Coronary artery (tissue), 2 donors: ENCODE measurements at regions not wholly inside any gene's neighbourhood (a gene's known extent, or its start where the extent isn't known, plus 50 kb on each side); places are given as distances from the start of the nearest gene placed in this dataset.

ENCODE experiments used
- DNase-seq: peaks from one replicate; pipeline ENCODE4 v3.0.0-alpha.2; 2017; ENCODE audit warnings: low spot score
- H3K27ac ChIP-seq, 2 donors: fragments of 200-600 bp; sonication (generic); one replicate each; pipeline ENCODE4 v1.5.1; 2016 to 2019
- H3K4me3 ChIP-seq: fragments of 200-600 bp; sonication (generic); 2 replicates; pipeline ENCODE4 v1.5.1; 2016; ENCODE audit warnings: mild to moderate bottlenecking, moderate library complexity
- TF ChIP-seq, protein P1 (sequence below): fragments of 200-600 bp; sonication (generic); IDR thresholded peaks from one replicate; pipeline ENCODE4 v1.5.1; 2019; ENCODE audit warnings: antibody characterized with exemption

DNA sequence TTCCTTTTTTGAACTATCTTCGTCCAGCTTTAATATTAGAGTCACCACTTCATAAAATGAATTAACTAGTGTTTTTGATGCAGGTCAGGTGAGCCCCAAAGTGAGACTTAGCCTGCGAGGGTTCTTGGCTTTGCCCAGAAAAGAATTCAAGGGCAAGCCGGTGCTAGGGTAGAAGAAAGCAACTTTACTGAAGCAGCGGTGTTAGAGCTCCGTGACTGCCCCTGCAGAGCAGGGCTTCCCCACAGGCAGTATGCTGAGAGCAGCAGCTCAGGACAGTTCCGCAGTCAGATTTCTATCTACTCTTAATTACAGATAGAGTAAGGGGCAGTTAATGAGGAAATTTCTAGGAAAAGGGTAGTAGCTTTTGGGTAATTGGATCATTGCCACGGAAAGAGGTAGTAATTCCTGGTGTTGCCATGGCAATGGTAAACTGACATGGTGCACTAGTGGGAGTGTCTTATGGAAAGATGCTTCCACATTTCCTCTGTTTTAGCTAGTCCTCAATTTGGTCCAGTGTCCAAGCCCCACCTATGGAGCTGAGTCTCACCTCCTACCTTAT, 432.2 kb upstream of the ZNF507 start:
- no peak for DNase-seq
- TF ChIP-seq, protein P1, sequence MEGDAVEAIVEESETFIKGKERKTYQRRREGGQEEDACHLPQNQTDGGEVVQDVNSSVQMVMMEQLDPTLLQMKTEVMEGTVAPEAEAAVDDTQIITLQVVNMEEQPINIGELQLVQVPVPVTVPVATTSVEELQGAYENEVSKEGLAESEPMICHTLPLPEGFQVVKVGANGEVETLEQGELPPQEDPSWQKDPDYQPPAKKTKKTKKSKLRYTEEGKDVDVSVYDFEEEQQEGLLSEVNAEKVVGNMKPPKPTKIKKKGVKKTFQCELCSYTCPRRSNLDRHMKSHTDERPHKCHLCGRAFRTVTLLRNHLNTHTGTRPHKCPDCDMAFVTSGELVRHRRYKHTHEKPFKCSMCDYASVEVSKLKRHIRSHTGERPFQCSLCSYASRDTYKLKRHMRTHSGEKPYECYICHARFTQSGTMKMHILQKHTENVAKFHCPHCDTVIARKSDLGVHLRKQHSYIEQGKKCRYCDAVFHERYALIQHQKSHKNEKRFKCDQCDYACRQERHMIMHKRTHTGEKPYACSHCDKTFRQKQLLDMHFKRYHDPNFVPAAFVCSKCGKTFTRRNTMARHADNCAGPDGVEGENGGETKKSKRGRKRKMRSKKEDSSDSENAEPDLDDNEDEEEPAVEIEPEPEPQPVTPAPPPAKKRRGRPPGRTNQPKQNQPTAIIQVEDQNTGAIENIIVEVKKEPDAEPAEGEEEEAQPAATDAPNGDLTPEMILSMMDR, result no peak
- no peak overlapping the region for H3K27ac ChIP-seq
- no peak overlapping the region for H3K4me3 ChIP-seq

DNA sequence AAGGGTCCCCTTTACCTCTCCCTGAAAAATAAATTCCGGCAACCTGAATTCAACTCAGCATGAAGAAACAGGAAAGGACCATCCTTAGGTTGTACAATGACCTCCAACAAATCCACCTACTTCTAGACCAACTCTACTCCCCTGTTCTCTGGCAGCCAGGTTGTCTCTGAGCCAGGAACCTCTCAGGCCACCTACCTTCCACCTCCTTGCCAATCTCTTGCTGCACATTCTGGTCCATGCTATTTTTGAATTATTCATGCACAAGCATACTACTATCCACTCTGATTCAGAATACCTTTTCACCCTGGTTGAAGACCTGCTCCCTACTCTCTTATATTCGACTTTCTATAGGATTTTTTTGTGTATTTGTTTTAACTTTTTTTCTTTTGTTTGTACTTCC, 415.0 kb upstream of the ZNF507 start:
- no peak overlapping the region for H3K4me3 ChIP-seq
- no peak for DNase-seq

DNA sequence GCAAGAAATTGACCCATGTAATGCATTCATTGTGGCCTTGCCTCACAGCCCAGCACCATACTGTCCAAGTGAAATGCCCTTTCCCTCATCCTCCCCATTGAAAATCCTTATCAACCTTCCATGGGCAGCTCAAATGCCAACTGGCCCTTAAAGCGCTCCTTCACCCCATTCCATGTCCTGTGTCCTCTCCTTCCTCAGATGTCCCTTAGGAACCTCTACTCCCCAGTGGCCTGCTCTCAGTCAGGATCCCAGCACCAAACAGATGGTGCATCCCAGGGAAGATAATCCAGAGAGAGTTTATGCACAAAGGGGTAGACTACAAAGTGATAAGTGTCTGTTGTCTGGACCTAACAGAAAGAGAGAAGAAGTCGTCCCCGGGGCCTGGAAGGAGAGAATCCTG, 407.4 kb upstream of the ZNF507 start:
- DNase-seq, result no peak
- H3K27ac ChIP-seq, result no peak overlapping the region
- TF ChIP-seq, protein P1, result no peak
- no peak overlapping the region for H3K4me3 ChIP-seq

More for the DNA sequence above, 415.0 kb upstream of the ZNF507 start:
- TF ChIP-seq, protein P1, result no peak
- H3K27ac ChIP-seq, result no peak overlapping the region

DNA sequence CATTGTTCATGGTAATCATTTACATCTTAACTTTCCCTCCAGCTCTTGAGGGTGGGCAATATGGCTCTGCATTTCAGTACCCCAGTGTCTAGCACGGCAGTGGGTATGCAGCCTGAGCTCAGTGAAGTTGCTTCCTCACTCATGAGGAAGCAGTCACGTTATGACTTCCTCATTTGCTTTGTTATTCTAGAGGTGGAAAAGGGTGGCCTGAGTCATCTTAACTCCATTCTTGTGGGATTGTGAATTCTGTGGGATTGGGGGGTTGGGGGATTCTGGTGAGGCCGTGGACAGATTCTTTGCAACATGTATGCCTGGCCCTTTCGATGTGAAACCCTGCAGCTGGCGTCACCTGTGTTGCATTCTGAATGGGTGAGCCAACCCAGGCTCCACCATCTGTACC, 406.7 kb upstream of the ZNF507 start:
- Histone ChIP-seq H3K27ac (no peak overlapping the region), H3K4me3 (no peak overlapping the region)
- DNase-seq, result no peak
- TF ChIP-seq, protein P1, result no peak

DNA sequence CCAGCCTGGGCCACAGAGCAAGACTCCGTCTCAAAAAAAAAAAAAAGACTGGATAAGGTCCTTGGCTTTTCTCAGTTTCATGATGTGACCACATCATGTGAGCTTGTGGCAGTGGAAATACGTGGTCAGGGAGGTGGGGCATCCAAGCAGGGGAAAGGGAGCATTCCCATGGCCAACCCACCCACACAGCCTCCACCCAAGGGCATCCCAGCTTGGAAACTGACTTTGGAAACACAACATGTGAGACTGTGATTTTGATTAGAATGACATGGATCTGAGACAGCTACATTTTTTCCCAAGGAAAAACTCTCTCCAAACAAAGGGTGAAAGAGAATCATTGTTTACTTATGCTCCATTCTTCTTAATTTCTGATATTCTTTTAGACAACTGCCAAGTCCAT, 405.0 kb upstream of the ZNF507 start:
- Histone ChIP-seq H3K27ac (no peak overlapping the region), H3K4me3 (no peak overlapping the region)
- TF ChIP-seq, protein P1, result no peak
- no peak for DNase-seq

DNA sequence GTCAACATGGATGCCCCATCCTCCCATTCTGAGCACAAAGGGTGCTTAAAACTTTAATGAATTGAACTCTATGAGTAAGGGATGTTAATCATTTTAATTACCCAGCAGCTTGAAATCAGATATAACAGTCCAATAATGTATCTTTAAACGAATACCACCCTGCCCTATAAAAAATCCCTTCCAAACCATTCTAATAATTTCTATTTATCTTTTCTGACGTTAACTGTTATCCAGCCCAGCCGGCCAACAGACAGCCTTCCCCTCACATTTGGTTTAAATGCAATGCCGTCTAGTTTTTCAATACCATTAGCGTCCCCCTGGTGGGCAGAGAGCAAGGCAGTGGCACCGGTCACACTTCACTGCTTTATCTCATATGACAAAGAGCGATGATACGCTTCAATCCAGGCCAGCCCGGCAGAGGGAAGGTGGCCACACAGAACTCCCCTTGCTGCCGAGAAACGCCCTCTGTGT, 402.2 kb upstream of the ZNF507 start:
- no peak for DNase-seq
- no peak overlapping the region for H3K27ac ChIP-seq
- TF ChIP-seq, protein P1, result no peak
- H3K4me3 ChIP-seq, result no peak overlapping the region

DNA sequence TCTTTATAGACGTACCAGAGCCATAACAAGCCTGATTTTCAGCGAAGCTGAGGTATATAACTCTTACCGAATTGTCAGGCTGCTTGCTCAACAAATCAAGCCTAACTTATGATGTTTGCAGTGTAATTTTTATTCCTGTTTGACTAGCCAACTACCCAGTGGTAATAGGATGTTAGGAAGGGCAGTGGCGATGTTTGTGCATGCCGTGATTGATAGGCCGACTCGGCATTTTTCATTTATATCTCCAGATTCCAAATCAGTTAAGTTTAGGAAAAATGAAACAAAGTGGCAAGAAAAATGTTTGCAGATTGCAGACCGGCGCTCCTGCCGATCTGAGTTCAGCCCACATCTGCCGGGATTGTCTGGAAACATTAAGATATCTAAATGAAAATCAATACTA, 401.6 kb upstream of the ZNF507 start:
- H3K4me3 ChIP-seq, result no peak overlapping the region
- no peak overlapping the region for H3K27ac ChIP-seq
- TF ChIP-seq, protein P1, result no peak
- DNase-seq, result no peak
